ENCODE measurements at regions not wholly inside any gene's neighbourhood (a gene's known extent, or its start where the extent isn't known, plus 50 kb on each side); places are given as distances from the start of the nearest gene placed in this dataset.

GRCh38 chr13:60862036-60862435 lies 465.0 kb downstream of the TDRD3 start:
- no peak for TF ChIP-seq EP300 (IDR thresholded peaks at IDR 0.05)
- no peak for TF ChIP-seq CTCF (IDR thresholded peaks at IDR 0.05)
- TF ChIP-seq POLR2A (IDR thresholded peaks at IDR 0.05), result no peak

Data from gastroesophageal sphincter (tissue), 3 donors.